HG03439 (cell line): ENCODE measurements at regions not wholly inside any gene's neighbourhood (a gene's known extent, or its start where the extent isn't known, plus 50 kb on each side); places are given as distances from the start of the nearest gene placed in this dataset.

ENCODE experiments used
- ATAC-seq: cut with Tn5 transposase; IDR thresholded peaks from one replicate; pipeline ENCODE4 v1.9.1; 2021; ENCODE audit warnings: mild to moderate bottlenecking, moderate library complexity; ENCODE audit not compliant: unreplicated experiment

DNA sequence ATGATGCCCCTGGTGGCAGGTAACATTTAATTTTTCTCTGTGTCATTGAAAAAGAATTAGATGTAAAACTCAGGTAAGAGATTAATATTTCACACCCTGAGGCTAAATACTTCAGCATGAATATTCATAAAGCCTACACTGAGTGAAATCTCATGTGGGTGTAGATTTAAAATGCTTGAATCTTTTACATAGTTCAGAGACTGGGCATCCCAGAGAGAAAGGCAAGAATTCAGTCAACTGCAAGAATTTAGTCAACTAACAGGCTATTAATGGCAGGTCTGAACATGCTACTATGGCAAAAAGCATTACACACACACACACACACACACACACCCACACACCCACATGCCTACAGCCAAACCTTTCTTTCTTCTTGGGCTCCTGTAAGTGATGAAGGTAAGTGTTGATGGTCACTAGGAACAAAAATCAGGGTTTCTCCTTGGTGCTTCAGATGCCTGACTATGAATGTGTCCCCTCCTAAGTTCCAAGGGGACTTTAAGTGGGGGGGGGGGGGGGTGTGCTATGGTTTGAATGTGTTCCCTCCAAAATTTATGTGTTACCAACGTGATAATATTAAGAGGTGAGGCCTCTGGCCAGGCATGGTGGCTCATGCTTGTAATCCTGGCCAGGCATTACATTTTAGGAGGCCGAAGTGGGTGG lies 63.7 kb upstream of the PSMD7 start:
- no peak for ATAC-seq

DNA sequence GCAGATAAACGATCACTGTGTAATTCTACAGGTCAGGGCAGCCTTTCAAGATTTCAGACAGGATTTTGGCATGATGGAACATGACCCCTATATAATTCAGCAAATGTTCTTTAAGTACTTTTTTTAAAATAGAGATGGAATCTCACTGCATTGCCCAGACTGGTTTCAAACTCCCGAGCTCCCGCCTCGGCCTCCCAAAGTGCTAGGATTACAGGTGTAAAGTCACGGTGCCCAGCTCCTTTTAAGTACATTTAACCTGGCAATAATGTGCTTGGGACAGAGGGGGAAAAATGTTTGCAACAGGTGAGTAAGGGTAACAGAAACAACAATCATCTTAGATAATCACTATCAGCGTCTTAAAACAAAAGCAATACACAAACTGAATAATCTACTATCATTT lies 66.5 kb upstream of the PSMD7 start:
- no peak for ATAC-seq

DNA sequence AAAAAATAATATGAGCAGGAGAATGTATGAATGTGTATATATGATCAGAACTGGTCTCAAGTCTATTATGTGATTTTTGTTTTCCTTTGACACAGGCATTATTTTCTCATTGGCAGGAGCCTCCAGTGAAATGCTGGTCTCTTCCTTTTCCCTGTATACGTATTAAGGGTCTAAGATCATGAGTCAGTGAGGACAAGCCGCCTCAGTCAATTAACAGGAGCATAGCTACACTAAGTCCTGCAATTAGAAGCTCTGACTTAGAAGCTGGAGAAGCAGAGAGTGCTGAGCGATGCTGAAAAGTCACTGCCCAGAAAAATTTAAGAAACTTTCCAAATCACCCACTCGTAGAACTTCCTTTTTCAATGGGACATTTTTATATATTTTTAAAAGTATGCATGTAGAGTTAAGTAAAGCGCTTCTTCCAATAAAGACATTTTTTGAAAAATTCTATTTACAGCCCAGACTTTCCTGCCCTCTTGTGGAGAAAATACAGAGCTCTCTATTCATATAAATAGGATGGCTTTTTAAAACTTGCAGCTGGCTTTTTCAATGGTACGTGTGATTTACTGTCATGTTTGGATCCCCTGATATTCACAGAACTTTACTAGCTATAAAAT lies 70.2 kb upstream of the PSMD7 start:
- ATAC-seq = no peak

DNA sequence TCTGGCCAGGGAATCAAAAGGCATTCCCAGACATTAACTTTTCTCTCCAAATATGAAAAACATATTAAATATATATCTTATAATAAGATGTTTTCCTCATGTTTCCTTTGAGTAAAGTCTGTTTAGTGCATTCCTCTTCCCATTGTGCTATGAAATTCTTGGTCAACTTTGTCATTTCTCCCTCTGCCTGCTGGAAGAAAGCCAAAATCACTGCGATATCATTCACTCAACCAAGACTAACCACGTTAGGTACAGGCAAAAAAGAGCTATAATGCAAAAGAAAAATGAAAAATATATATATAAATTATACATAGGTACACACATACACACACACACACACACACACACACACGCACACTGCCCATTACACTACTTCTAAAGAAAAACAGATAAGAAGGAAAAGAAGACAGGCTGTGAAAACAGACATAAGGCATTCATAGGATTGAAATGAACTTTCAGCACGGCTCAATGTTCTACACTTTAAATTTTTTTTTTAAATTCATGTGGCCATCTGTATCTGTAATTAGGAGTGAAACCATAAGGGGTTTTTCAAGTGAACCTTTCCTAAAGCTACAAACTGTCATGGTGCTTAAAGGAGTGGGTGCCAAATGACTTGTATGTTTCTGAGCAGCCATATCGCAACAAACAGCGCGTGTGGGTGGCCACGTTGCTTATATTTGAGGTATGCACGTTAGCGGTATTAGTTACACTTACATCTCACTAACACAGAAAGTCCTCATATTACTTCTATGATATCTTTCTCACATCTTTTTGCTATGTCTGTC lies 71.6 kb upstream of the PSMD7 start:
- ATAC-seq = no peak

DNA sequence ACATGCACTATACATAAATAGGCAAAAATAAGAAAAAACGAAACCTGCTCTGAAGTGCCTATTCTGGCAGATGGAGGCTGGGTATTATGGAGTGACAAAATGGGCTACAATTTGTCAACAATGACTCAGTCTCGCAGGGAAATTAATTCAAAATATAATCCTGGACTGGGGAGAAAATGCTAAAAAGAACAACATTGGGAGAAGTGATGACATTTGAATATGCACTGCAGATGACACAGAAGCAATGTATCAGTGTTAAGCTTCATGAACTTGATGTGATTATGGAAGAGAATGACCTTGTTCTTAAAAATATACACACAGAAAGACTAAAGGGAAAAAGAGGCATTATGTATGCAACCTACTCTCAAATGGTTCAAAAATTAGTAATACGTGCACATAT lies 74.8 kb upstream of the PSMD7 start:
- ATAC-seq = no peak

DNA sequence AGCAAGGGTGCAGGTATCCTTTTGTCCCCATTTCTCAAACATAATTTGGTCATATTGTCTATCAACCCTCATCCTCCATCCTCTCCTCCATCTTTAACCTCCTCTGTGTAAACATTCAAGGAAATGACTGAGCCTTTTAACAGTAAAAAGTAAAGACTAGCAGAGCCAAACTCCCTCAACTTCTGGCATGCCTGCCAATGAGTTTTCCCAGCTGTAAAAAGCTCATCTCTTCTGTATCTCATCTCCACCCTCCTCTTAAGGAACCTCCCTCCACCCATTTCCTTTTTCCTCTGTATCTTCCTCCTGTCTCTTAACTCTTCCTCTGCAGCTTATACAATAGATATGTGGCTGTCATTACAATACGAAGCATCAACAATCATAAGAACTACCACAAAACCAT lies 76.9 kb upstream of the PSMD7 start:
- ATAC-seq = no peak

DNA sequence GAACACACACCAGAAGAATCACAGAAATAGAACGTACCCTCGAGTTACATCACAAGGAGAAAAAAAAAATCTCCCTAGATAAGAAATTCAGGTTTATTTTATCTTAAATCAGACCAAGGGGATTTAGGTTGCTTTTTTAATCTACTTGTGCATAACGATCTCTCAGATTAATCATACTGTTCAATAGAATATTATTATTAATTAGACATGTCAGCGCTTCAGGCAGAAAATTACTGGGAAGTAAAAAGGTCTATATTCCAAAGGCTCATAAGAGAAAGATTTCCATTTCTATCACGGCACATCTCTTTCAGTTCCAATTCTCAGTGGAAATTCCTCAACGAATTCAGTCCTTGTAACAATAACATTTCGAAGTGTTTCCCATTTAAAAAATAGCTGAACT lies 77.7 kb upstream of the PSMD7 start:
- no peak for ATAC-seq

DNA sequence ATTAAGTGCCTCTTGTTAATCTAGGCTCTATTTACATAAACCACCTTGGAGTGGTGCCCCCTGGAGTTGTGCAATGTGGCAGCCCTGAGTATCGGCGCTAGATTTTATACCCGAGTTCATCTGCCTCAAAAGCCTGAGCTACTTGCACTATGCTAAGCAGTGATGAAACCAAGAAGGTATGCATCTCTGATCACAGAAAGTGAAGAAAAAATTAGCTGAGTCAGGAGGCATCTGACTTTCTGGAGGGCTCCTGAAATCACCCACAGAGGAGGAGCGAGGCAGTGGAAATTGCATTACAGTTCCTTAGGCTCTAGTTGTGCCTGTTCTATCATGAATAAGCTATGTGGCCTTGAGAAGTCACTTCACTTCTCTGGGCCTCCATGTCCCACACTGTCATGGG lies 80.3 kb upstream of the PSMD7 start:
- ATAC-seq = no peak

DNA sequence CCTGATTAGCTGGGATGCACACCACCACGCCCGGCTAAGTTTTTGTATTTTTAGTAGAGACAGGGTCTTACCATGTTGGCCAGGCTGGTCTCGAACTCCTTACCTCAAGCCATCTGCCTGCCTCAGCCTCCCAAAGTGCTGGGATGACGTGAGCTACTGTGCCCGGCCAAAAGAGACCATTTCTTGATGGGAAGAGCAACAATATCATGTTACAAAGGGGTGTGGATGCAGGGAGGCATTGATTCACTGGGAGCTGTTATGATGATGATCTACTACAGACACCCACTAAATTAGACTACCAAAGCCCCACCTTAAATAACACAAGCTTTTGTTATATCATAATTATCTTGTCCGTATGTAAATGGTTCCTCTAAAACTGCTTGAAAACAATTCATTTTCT lies 81.4 kb upstream of the PSMD7 start:
- ATAC-seq = no peak

DNA sequence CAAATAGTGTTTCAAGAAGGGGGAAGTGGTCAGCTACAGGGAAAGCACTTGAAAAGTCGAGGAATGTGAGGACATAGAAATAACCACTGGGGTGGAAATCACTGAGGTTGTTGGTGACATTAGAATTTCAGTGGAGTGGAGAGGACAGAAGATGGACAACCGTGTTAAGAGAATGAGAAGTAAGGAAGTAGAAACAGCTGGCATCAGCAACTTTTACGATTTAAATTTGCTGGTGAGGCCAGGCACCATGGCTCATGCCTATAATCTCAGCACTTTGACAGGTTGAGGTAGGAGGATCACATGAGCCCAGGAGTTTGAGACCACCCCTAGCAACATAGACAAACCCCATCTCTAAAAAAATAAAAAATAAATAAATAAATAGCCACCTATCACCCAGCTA lies 83.2 kb upstream of the PSMD7 start:
- no peak for ATAC-seq

DNA sequence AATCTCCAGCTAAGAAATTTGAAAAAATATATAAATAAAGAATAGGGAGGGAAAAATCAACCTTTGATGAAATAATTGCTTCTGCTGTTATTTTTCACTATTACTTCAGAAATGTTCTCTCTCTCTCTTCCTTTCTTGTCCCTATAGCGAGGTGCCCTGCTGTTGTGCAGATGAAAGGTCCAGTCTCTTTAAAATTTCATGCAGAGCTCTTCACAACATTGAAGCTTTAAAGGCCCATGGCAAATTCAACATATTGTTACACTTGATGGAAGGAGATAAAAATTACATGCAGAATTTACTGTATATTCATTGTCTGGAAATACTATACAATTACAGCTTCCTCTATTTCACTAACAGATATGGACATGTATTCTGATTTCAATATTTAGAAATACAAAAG lies 86.4 kb upstream of the PSMD7 start:
- no peak for ATAC-seq

DNA sequence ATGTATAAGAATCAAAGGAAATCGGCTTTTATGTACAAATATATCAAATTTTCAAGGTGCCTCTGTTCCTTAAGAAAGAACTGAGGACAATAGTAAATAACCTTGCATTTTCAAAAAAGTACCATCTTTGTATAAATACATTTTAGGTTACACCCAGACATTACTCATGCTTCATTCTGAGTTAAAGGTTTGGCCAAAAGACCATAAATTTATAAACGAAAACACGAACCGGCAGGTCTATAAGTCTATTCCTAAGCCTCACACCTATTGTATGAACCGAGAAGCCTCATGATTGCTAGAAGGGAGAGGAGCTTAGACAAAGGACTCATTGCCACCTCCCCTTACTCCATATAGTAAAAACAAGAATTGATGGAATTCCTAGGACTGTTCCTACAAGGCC lies 94.6 kb upstream of the PSMD7 start:
- no peak for ATAC-seq

DNA sequence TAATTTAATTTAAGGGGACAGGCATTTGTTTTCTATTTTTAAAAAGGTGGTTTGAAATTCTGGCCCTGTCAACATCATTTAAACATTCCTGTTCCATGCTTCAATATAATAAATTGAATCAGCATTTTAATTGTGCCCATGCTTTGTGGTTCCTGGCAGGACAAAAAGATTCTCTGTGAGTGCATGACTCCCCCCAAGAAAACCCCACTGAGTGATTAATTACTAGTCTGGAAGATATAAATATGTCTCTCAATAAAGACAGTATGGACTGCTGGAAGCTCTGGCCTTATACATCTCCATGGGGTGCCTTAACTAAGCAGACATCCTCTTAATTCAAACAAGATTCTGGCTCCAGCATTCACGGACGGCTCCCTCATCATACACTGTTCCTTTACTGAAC lies 95.0 kb upstream of the PSMD7 start:
- no peak for ATAC-seq

DNA sequence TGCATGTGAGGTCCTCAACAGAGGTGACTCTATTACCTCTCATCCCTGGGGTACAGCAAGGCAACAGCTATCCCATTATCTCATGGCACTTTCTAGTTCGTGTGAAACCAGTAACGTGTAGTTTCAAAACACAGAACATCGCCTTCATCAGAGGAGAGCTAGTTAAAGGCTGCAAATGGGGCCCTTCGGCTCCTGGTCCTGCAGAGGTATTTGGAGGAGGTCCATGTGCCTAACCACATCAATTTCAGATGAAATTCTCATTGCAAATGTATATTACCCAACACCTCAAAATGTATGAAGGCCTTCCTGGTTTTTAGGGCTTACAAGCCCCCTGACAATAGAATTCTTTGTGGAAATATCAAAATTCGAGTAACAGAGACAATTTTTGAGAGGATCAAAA lies 95.7 kb upstream of the PSMD7 start:
- ATAC-seq = no peak

DNA sequence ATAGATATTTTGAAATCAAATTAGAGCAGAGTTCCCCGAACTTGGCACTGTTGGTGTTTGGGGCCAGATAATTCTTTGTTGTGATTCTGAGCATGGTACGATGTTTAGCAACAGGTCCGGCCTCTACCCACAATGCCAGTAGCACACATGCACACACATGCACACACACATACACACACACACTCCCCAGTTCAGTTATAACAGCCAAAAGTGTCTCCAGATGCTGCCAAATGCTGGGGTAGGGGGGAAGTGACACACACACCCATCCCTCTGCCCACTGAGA lies 96.8 kb upstream of the PSMD7 start:
- no peak for ATAC-seq

DNA sequence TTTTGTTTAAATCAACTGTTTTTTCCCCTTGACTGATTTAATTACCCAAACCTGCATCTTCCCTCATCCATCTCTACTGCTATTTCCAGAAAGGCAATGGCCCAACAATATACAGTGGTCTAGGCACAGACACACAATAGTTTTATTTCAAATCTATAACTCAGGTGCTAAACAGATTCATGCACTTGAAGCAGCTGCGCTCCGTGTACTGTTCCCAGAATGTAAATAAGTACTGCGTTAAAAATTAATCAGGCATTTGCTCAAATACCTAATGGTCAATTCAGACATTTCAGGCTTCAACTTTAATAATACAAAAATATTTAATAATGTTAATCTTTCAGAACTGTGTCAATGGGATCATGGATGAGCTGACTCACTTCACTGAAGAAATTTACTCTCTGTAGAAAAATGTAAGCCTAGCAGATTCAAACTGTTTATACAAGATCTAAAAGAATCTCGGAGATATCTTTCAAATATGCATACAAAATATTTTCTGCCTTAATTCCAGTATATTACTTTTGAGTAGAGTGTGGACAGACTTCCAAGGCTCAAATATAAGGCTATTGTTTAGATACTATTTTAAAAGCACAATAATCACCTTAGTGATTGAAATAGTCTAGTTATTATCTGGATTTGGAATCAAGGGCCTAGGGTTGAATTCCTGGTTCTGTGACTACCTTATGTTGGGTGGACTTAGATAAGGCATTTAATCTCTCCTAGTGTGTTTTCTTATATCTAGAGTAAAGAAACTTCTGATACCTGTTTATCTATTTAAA lies 97.4 kb upstream of the PSMD7 start:
- ATAC-seq = no peak

DNA sequence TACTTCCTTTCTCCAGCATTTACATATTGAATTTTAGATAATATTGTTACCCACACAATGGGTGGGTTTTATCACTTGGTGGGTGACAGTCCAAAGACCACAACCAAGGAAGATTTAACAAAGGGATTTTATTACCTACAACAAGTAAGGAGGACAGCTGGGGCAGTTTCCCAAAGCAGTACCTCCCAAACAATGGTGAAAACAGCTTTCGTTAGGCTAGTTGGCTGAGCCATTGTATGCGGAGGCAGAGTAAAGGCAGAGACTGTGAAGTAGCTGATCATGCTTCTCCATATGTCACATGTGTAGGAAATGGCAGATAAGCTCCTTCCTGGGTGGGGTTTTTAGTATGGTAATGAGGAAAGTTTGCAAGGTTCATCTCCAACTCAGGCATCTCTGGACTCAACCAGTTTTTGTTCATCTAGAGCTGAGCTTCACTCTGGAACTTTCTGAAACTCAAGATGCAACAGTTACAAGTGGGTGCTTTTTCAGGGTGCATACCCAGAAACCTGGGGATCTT lies 104.3 kb upstream of the PSMD7 start:
- ATAC-seq = no peak

DNA sequence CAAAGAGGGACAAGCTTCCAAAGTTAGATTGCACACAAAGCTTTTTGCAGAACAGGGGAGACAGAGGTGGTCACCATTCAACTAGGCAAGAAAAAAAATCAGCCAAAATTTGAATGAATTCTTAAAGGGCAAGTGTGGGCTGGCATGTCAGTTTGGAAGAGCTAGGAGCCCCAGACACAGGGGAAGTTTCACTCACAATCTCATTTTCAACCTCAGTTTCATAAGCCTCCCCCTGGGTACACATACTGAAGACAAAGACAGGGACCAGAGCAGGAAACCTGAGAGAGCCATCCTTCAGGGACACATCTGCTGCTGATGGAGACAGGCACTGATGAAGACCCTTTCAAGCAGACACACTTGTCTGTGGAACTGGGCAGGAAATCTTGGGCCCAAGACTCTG lies 106.3 kb upstream of the PSMD7 start:
- no peak for ATAC-seq

DNA sequence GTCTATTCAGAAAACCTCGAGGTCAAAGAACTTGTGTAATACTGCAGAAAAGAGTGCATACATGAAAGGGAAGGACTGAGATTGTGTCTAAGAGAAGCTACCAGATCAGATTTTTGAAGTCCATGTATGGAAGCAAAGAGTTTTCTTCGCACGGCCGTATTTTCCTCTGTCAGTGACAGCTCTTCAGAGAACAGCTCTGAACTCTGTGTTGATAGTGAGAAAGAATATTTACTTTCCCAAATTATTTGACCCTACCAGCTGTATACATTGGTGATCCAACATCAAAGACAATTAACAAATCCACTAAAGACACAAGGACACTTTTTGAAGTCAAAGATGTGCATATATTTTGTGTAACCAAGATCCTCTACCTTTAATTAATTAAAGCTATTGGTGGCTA lies 107.8 kb upstream of the PSMD7 start:
- ATAC-seq = no peak

DNA sequence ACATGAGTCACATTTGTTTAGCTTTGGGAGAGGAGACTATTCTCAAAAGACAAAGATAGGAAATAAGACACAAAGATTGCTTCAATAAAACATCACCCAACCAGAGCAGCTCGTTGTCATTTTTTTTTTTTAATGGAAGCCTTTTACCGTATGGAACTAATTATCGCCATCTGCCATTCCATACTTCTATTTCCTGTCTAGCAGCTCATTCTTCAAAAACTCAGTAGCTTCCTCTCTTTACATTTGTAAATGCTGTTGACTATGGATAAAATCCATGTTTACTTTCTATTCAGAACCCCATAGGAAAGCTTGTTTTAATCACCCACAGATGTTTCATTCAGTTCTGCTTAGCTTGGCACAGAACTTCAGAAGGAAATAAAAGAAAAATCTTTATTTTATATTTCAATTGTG lies 110.0 kb upstream of the PSMD7 start:
- no peak for ATAC-seq

DNA sequence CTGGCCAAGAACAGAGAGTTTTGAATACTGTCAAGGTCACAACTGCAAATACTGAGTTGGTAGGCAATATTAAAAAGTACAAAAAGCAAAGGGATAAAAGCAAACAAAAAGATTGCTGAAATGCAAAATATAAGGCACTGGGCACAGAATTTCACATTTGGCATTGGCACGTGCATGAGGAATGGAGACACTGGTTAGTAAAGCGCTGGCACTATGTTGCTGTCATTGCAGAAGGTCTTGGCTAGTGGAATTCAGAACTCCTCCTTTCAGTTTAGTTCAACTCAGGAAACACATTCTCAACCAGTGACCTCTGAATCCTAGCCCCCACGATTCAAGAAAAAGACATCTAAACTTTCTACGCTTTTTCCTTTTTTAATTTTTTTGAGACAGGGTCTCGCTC lies 111.8 kb upstream of the PSMD7 start:
- no peak for ATAC-seq
